ENCODE measurements at regions not wholly inside any gene's neighbourhood (a gene's known extent, or its start where the extent isn't known, plus 50 kb on each side); places are given as distances from the start of the nearest gene placed in this dataset.

DNA sequence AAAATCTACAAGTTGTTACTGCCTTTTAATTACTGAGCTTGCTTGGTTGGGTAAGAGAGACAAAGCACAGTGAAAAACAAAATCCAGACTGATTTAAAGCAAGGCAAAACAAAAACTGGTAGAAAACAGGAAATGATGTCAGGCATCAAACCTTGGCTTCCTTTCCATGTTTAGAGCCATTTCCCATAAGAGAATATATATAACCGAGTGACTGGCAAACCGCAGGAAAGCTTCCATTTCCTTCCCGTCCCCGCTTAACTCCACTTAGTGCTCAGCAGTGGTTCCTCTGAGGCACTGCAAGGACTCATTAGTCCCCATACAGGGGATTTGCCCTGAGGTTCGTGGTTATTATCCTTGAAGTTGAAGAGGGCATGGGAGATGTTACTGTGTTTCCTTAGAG is 446.3 kb downstream of the LPIN1 start:
- RAD21 ChIA-PET (ENCODE audit: low non-redundant PET in 1 of 2, low total read pairs in 2 of 2, uncharacterized antibody in 2 of 2, unreplicated experiment in 2 of 2) = no interaction called here

DNA sequence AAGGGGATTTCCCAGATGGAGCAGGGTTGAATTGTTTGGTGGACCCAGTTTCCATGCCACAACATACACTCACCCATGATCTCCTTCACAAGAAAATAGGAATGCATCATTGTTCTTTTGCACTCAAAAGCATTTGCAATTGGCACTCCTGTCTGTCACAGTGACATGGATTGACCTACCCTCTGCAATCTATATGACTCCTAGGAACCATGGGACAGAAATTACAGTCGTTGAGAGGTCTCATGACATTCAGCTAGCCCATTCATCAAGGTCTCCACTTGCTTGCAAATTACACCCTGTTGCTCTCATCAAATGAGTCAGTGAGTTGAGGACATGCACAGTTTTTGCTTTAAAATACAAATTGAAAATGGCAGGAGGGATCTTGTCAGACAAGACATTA is 448.5 kb downstream of the LPIN1 start:
- DNase-seq (ENCODE audit: low read depth, low spot score) (no peak), ATAC-seq (no peak)
- Histone ChIP-seq H3K9me2 (ENCODE audit: insufficient read depth) (no peaks in the 10 kb centered on the region), H3K9ac (ENCODE audit: low read length) (no peak overlapping the region), H3K4me3 (replicated peaks in 1 of 2; ENCODE audit: low read depth in 1 of 2, low read length in 2 of 2) (no peak overlapping the region), H3K4me2 (ENCODE audit: low read length) (no peak overlapping the region), H2AFZ (ENCODE audit: low read depth, low read length, poor library complexity, severe bottlenecking) (no peak overlapping the region), H3K79me2 (ENCODE audit: insufficient read depth, low read length) (no peaks in the 10 kb centered on the region), H3K27me3 (ENCODE audit: insufficient read depth, low read length) (no peaks in the 10 kb centered on the region), H3K4me1 (ENCODE audit: control insufficient read depth in 1 of 2, insufficient read depth in 2 of 2, low read length in 2 of 2) (no peaks in the 10 kb centered on the region), H4K20me1 (ENCODE audit: insufficient read depth) (no peaks in the 10 kb centered on the region), H3K27ac (ENCODE audit: low read depth, low read length) (no peak overlapping the region), H3K36me3 (ENCODE audit: control insufficient read depth in 1 of 2, insufficient read depth in 2 of 2, low read length in 2 of 2) (no peaks in the 10 kb centered on the region), H3K9me3 (ENCODE audit: control insufficient read depth in 1 of 2, insufficient read depth in 1 of 2, low read depth in 1 of 2, low read length in 2 of 2) (no peaks in the 10 kb centered on the region)
- intact Hi-C loops (cut with micrococcal nuclease) = no loop called here
- ChIA-PET POLR2A (no interaction called here), RAD21 (ENCODE audit: low non-redundant PET in 1 of 2, low total read pairs in 2 of 2, uncharacterized antibody in 2 of 2, unreplicated experiment in 2 of 2) (no interaction called here), CTCF (no interaction called here)
- no TSS peak for BruUV-seq (replicated peaks)
- TF ChIP-seq JUND (IDR thresholded peaks at IDR 0.05) (no peak), YY1 (IDR thresholded peaks at IDR 0.05; ENCODE audit: extremely low read depth, insufficient replicate concordance, low read depth, low read length) (no peak), CEBPB (IDR thresholded peaks at IDR 0.05; ENCODE audit: low read depth) (no peak), SRF (IDR thresholded peaks at IDR 0.05; ENCODE audit: low read depth) (no peak), EZH2phosphoT487 (IDR thresholded peaks at IDR 0.05; ENCODE audit: borderline replicate concordance) (no peak), ELF1 (IDR thresholded peaks at IDR 0.05; ENCODE audit: borderline replicate concordance, low read depth) (no peak), SP1 (IDR thresholded peaks at IDR 0.05; ENCODE audit: low read depth) (no peak), FOSL1 (IDR thresholded peaks at IDR 0.05; ENCODE audit: low read depth) (no peak), ZFX (IDR thresholded peaks at IDR 0.05) (no peak), SIN3A (IDR thresholded peaks at IDR 0.05; ENCODE audit: low read depth) (no peak)
- TF ChIP-seq, protein P1, sequence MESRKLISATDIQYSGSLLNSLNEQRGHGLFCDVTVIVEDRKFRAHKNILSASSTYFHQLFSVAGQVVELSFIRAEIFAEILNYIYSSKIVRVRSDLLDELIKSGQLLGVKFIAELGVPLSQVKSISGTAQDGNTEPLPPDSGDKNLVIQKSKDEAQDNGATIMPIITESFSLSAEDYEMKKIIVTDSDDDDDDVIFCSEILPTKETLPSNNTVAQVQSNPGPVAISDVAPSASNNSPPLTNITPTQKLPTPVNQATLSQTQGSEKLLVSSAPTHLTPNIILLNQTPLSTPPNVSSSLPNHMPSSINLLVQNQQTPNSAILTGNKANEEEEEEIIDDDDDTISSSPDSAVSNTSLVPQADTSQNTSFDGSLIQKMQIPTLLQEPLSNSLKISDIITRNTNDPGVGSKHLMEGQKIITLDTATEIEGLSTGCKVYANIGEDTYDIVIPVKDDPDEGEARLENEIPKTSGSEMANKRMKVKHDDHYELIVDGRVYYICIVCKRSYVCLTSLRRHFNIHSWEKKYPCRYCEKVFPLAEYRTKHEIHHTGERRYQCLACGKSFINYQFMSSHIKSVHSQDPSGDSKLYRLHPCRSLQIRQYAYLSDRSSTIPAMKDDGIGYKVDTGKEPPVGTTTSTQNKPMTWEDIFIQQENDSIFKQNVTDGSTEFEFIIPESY (IDR thresholded peaks at IDR 0.05; ENCODE audit: extremely low read depth, insufficient replicate concordance, low read length) = no peak
- TF ChIP-seq, protein P2, sequence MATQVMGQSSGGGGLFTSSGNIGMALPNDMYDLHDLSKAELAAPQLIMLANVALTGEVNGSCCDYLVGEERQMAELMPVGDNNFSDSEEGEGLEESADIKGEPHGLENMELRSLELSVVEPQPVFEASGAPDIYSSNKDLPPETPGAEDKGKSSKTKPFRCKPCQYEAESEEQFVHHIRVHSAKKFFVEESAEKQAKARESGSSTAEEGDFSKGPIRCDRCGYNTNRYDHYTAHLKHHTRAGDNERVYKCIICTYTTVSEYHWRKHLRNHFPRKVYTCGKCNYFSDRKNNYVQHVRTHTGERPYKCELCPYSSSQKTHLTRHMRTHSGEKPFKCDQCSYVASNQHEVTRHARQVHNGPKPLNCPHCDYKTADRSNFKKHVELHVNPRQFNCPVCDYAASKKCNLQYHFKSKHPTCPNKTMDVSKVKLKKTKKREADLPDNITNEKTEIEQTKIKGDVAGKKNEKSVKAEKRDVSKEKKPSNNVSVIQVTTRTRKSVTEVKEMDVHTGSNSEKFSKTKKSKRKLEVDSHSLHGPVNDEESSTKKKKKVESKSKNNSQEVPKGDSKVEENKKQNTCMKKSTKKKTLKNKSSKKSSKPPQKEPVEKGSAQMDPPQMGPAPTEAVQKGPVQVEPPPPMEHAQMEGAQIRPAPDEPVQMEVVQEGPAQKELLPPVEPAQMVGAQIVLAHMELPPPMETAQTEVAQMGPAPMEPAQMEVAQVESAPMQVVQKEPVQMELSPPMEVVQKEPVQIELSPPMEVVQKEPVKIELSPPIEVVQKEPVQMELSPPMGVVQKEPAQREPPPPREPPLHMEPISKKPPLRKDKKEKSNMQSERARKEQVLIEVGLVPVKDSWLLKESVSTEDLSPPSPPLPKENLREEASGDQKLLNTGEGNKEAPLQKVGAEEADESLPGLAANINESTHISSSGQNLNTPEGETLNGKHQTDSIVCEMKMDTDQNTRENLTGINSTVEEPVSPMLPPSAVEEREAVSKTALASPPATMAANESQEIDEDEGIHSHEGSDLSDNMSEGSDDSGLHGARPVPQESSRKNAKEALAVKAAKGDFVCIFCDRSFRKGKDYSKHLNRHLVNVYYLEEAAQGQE (IDR thresholded peaks at IDR 0.05; ENCODE audit: low read depth) = no peak
- TF ChIP-seq, protein P3, sequence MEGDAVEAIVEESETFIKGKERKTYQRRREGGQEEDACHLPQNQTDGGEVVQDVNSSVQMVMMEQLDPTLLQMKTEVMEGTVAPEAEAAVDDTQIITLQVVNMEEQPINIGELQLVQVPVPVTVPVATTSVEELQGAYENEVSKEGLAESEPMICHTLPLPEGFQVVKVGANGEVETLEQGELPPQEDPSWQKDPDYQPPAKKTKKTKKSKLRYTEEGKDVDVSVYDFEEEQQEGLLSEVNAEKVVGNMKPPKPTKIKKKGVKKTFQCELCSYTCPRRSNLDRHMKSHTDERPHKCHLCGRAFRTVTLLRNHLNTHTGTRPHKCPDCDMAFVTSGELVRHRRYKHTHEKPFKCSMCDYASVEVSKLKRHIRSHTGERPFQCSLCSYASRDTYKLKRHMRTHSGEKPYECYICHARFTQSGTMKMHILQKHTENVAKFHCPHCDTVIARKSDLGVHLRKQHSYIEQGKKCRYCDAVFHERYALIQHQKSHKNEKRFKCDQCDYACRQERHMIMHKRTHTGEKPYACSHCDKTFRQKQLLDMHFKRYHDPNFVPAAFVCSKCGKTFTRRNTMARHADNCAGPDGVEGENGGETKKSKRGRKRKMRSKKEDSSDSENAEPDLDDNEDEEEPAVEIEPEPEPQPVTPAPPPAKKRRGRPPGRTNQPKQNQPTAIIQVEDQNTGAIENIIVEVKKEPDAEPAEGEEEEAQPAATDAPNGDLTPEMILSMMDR (IDR thresholded peaks at IDR 0.05 in 2 of 3, conservative IDR thresholded peaks at IDR 0.05 in 1 of 3; ENCODE audit: borderline replicate concordance in 1 of 3, insufficient read depth in 1 of 3, low read depth in 2 of 3, low read length in 2 of 3) = no peak

More for the DNA sequence above, 446.3 kb downstream of the LPIN1 start:
- Histone ChIP-seq H3K9me2 (ENCODE audit: insufficient read depth) (no peaks in the 10 kb centered on the region), H2AFZ (ENCODE audit: low read depth, low read length, poor library complexity, severe bottlenecking) (no peak overlapping the region), H3K4me2 (ENCODE audit: low read length) (no peak overlapping the region), H3K9ac (ENCODE audit: low read length) (no peak overlapping the region), H3K9me3 (ENCODE audit: control insufficient read depth in 1 of 2, insufficient read depth in 1 of 2, low read depth in 1 of 2, low read length in 2 of 2) (no peaks in the 10 kb centered on the region), H3K27me3 (ENCODE audit: insufficient read depth, low read length) (no peaks in the 10 kb centered on the region), H3K4me3 (replicated peaks in 1 of 2; ENCODE audit: low read depth in 1 of 2, low read length in 2 of 2) (no peak overlapping the region), H3K27ac (ENCODE audit: low read depth, low read length) (no peak overlapping the region), H4K20me1 (ENCODE audit: insufficient read depth) (no peaks in the 10 kb centered on the region), H3K36me3 (ENCODE audit: control insufficient read depth in 1 of 2, insufficient read depth in 2 of 2, low read length in 2 of 2) (no peaks in the 10 kb centered on the region), H3K4me1 (ENCODE audit: control insufficient read depth in 1 of 2, insufficient read depth in 2 of 2, low read length in 2 of 2) (no peaks in the 10 kb centered on the region), H3K79me2 (ENCODE audit: insufficient read depth, low read length) (no peaks in the 10 kb centered on the region)
- TF ChIP-seq FOSL1 (IDR thresholded peaks at IDR 0.05; ENCODE audit: low read depth) (no peak), ZNF274 (IDR thresholded peaks at IDR 0.05; ENCODE audit: low read depth, low read length) (no peak), POLR2AphosphoS5 (IDR thresholded peaks at IDR 0.05; ENCODE audit: low read depth, low read length) (no peak), ZFX (IDR thresholded peaks at IDR 0.05) (no peak)
- DNase-seq (ENCODE audit: low read depth, low spot score) (no peak), ATAC-seq (no peak)
- ChIA-PET CTCF (no interaction called here), POLR2A (no interaction called here)
- intact Hi-C loops (cut with micrococcal nuclease) = no loop called here
- no TSS peak for BruUV-seq (replicated peaks)
